Mesendoderm (in vitro differentiated cells): ENCODE measurements at regions not wholly inside any gene's neighbourhood (a gene's known extent, or its start where the extent isn't known, plus 50 kb on each side); places are given as distances from the start of the nearest gene placed in this dataset.

ENCODE experiments used
- DNase-seq: peaks from one replicate; pipeline ENCODE4 v3.0.0; 2013
- H2AK5ac ChIP-seq: 2 replicates; pipeline ENCODE4 v1.6.1; 2013; ENCODE audit warnings: low read length, inconsistent platforms
- H2BK120ac ChIP-seq: 2 replicates; pipeline ENCODE4 v1.6.1; 2013; ENCODE audit warnings: low read depth, mild to moderate bottlenecking, low read length, moderate library complexity, mixed read lengths
- H2BK15ac ChIP-seq: replicated peaks from 2 replicates; pipeline ENCODE4 v1.6.1; 2013; ENCODE audit warnings: low read depth, mild to moderate bottlenecking, moderate library complexity
- H2BK5ac ChIP-seq: 2 replicates; pipeline ENCODE4 v1.6.1; 2013; ENCODE audit warnings: low read length, inconsistent platforms
- H3K18ac ChIP-seq: 2 replicates; pipeline ENCODE4 v1.6.1; 2013; ENCODE audit warnings: mild to moderate bottlenecking, low read length, mixed read lengths
- H3K23ac ChIP-seq: one replicate; pipeline ENCODE4 v1.6.1; 2013; ENCODE audit warnings: low read length
- H3K27ac ChIP-seq: 2 replicates; pipeline ENCODE4 v1.5.1; 2013; ENCODE audit warnings: low read depth, mild to moderate bottlenecking, inconsistent platforms, low read length, moderate library complexity
- H3K27me3 ChIP-seq: 2 replicates; pipeline ENCODE4 v1.6.1; 2013; ENCODE audit warnings: low read length, control low read depth, mild to moderate bottlenecking, inconsistent platforms; ENCODE audit not compliant: insufficient read depth, poor library complexity
- H3K36me3 ChIP-seq: 2 replicates; pipeline ENCODE4 v1.6.1; 2013; ENCODE audit warnings: low read length, inconsistent platforms; ENCODE audit not compliant: control insufficient read depth, insufficient read depth
- H3K4ac ChIP-seq: one replicate; pipeline ENCODE4 v1.6.1; 2013; ENCODE audit warnings: low read depth, mild to moderate bottlenecking, low read length, moderate library complexity
- H3K4me1 ChIP-seq: 2 replicates; pipeline ENCODE4 v1.6.1; 2013; ENCODE audit warnings: low read depth, low read length, inconsistent platforms; ENCODE audit not compliant: control insufficient read depth
- H3K4me2 ChIP-seq: 2 replicates; pipeline ENCODE4 v1.6.1; 2013; ENCODE audit warnings: low read length
- H3K4me3 ChIP-seq: 2 replicates; pipeline ENCODE4 v1.5.1; 2013; ENCODE audit warnings: mild to moderate bottlenecking, low read length
- H3K56ac ChIP-seq: one replicate; pipeline ENCODE4 v1.6.1; 2013; ENCODE audit warnings: low read length
- H3K79me1 ChIP-seq: 2 replicates; pipeline ENCODE4 v1.6.1; 2013; ENCODE audit warnings: low read length, inconsistent platforms
- H3K79me2 ChIP-seq: 2 replicates; pipeline ENCODE4 v1.6.1; 2013; ENCODE audit warnings: mild to moderate bottlenecking, low read length; ENCODE audit not compliant: control insufficient read depth, insufficient read depth
- H3K9ac ChIP-seq: 2 replicates; pipeline ENCODE4 v1.6.1; 2013; ENCODE audit warnings: low read length, inconsistent platforms
- H4K5ac ChIP-seq: one replicate; pipeline ENCODE4 v1.6.1; 2013; ENCODE audit warnings: low read length
- H4K8ac ChIP-seq: one replicate; pipeline ENCODE4 v1.6.1; 2013; ENCODE audit warnings: low read depth, mild to moderate bottlenecking, control low read depth, low read length, moderate library complexity
- WGBS: extraction: QIAGEN DNeasy Blood & Tissue Kit; methylation state at CpG from one replicate; pipeline ENCODE4 v1.1.7; 2013; ENCODE audit warnings: low lambda C conversion rate, missing lambda C conversion rate; ENCODE audit not compliant: insufficient coverage; ENCODE audit errors: extremely low coverage; 5-methylcytosine and 5-hydroxymethylcytosine counted together

DNA sequence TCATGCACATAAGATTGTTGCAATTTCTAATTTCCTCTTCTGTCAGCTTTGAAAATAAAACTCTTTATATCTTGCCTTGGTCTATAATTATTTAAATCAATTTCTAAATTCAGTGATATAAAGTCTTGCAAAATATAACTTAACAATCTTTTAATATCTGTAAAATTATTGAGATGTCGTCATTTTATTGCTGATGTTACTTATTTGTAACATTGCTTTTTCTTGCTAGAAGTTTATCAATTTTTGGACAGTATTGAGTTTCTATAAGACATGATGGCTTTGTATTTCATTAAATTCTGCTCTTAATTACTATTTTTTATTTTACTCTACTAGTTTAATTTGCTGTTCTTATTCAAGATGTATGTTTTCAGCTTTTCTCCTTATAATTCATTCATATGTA is 1036.5 kb downstream of the TMEM182 start:
- Histone ChIP-seq H3K23ac (no peak overlapping the region), H3K4me2 (no peak overlapping the region), H2BK15ac (no peak overlapping the region), H3K4me1 (no peaks in the 10 kb centered on the region), H3K4me3 (no peak overlapping the region), H3K79me2 (no peaks in the 10 kb centered on the region), H2BK5ac (no peak overlapping the region), H3K79me1 (no peaks in the 10 kb centered on the region), H3K4ac (no peak overlapping the region), H2BK120ac (no peak overlapping the region), H3K18ac (no peak overlapping the region), H4K5ac (no peak overlapping the region), H2AK5ac (no peak overlapping the region), H3K56ac (no peak overlapping the region), H3K9ac (no peak overlapping the region), H3K27ac (no peak overlapping the region), H3K27me3 (no peaks in the 10 kb centered on the region), H4K8ac (no peak overlapping the region), H3K36me3 (no peaks in the 10 kb centered on the region)
- no CpG with 5 or more reads among the region's 1 CpG for WGBS
- no peak for DNase-seq

DNA sequence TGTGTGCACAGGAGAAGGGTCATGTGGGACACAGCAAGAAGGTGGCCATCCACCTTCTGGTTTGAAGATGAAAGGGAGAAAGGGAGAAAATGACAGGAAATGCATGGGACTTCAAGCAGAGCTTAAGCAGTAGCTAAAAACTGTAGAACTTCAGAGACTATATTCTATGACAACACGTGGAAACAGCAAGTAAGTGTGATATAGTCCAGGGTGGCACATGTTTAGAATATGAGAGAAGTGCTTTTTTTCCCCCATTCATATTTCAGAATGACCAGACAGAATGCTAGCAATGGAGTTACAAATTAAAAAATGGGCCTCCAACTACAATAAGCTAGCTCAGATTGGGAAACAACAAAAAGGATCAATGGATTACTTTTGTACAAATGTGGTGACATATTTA is 1042.2 kb downstream of the TMEM182 start:
- no peak for DNase-seq
- Histone ChIP-seq H3K9ac (no peak overlapping the region), H2BK15ac (no peak overlapping the region), H3K4me3 (no peak overlapping the region), H4K5ac (no peak overlapping the region), H3K4me2 (no peak overlapping the region), H3K4ac (no peak overlapping the region), H3K23ac (no peak overlapping the region), H3K4me1 (no peaks in the 10 kb centered on the region), H2BK5ac (no peak overlapping the region), H3K79me1 (no peaks in the 10 kb centered on the region), H3K18ac (peak overlapping the region; percentile 68), H3K36me3 (no peaks in the 10 kb centered on the region), H2AK5ac (no peak overlapping the region), H3K27ac (no peak overlapping the region), H2BK120ac (no peak overlapping the region), H3K27me3 (no peaks in the 10 kb centered on the region), H3K56ac (no peak overlapping the region), H3K79me2 (no peaks in the 10 kb centered on the region), H4K8ac (no peak overlapping the region)
- WGBS = no CpG with 5 or more reads among the region's 1 CpG

DNA sequence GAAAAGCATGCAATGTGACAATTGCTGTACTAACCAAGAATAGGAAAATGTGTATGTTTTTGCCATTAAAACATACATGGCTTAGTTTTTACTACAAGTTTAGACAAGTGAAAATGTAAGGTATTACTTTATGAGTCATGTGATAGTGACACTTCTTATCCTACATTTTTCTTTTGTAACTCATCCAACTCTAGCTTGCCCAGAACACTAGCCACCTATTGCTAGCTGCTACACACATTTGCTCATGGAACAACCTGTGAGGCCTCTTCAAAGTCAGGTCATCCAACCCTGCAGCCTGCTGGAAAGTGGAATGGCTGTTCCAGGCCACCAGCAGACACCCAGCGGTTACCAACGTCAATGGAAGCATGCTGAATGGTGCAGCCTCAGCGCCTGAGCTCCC is 1043.9 kb downstream of the TMEM182 start:
- Histone ChIP-seq H2BK120ac (no peak overlapping the region), H3K23ac (no peak overlapping the region), H3K79me1 (no peaks in the 10 kb centered on the region), H3K4me1 (peaks cover 4% of the 10 kb centered on the region), H3K18ac (no peak overlapping the region), H3K4me3 (no peak overlapping the region), H3K4ac (no peak overlapping the region), H2BK15ac (no peak overlapping the region), H4K5ac (no peak overlapping the region), H3K36me3 (no peaks in the 10 kb centered on the region), H3K27ac (no peak overlapping the region), H3K56ac (no peak overlapping the region), H3K79me2 (no peaks in the 10 kb centered on the region), H4K8ac (no peak overlapping the region), H2BK5ac (no peak overlapping the region), H2AK5ac (no peak overlapping the region), H3K27me3 (no peaks in the 10 kb centered on the region), H3K4me2 (no peak overlapping the region), H3K9ac (no peak overlapping the region)
- no CpG with 5 or more reads among the region's 3 CpGs for WGBS
- no peak for DNase-seq

DNA sequence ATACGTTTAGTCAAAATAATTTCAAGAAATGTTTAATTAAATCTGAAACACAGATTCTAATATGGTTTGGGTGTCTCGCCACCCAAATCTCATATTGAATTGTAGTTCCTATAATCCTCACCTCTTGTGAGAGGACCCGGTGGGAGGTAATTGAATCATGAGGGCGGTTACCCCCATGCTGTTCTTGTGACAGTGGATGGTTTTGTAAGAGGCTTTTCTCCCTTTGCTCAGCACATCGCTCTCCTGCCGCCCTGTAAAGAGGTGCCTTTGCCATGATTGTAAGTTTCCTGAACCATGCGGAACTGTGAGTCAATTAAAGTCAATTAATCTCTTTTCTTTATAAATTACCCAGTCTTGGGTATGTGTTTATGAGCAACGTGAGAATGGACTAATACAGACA is 1045.1 kb upstream of the POU3F3 start:
- H3K79me1 ChIP-seq = no peaks in the 10 kb centered on the region
- H3K79me2 ChIP-seq = no peaks in the 10 kb centered on the region
- no peaks in the 10 kb centered on the region for H3K36me3 ChIP-seq
- no peak overlapping the region for H4K8ac ChIP-seq
- no peak overlapping the region for H3K4me3 ChIP-seq
- no peaks in the 10 kb centered on the region for H3K27me3 ChIP-seq
- peaks cover 4% of the 10 kb centered on the region for H3K4me1 ChIP-seq
- no CpG with 5 or more reads among the region's 8 CpGs for WGBS
- no peak overlapping the region for H3K18ac ChIP-seq
- no peak overlapping the region for H2AK5ac ChIP-seq
- no peak overlapping the region for H3K27ac ChIP-seq
- no peak overlapping the region for H3K9ac ChIP-seq
- H3K23ac ChIP-seq = no peak overlapping the region
- no peak overlapping the region for H2BK120ac ChIP-seq
- no peak overlapping the region for H3K4me2 ChIP-seq
- H3K4ac ChIP-seq = no peak overlapping the region
- no peak overlapping the region for H3K56ac ChIP-seq
- H4K5ac ChIP-seq = no peak overlapping the region
- no peak for DNase-seq
- no peak overlapping the region for H2BK5ac ChIP-seq
- no peak overlapping the region for H2BK15ac ChIP-seq

DNA sequence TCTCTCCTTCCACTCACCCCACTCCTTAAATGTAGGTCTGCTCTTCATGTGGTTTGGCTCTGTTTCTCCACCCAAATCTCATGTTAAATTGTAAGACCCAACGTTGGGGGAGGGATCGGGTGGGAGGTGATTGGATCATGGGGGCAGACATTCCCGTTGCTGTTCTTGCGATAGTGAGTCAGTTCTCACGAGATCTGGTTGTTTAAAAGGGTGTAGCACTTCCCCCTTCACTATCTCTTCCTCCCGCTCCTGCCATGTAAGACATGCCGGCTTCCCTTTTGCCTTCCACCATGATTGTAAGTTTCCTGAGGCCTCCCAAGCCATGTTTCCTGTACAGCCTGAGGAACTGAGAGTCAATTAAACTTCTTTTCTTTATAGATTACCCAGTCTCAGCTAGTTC is 1044.5 kb upstream of the POU3F3 start:
- Histone ChIP-seq H3K4me1 (peaks cover 4% of the 10 kb centered on the region), H2BK5ac (no peak overlapping the region)

DNA sequence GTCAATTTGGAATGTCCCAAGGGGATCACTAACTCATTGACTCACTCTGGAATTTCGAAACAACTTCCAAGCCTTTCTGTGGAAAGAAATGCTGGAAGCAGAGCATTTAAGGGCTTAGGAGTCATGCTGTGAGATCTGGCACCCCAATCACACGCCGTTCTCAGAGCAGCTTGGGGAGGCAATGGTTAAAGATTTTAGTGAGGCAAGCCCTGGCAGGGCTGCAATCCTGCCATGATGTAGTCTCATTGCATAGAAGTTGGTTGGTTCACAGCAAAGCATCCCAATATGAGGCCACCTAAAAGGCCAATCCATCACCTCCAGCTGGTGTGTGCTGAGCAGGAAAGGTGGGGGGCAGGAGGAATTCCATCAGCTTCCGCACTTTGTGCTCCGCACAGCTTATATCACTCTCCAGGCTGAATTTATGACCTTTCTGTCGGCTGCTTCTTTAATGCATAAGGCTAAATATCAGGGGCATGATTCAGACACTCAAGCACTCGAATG is 1043.9 kb upstream of the POU3F3 start:
- Histone ChIP-seq H3K79me2 (no peaks in the 10 kb centered on the region), H3K18ac (no peak overlapping the region), H3K4me2 (no peak overlapping the region), H2AK5ac (no peak overlapping the region), H4K5ac (no peak overlapping the region), H3K9ac (no peak overlapping the region), H3K4me3 (no peak overlapping the region), H2BK15ac (no peak overlapping the region), H3K79me1 (no peaks in the 10 kb centered on the region), H4K8ac (no peak overlapping the region), H3K4me1 (peaks cover 4% of the 10 kb centered on the region), H3K36me3 (no peaks in the 10 kb centered on the region), H3K27ac (no peak overlapping the region), H3K4ac (no peak overlapping the region), H3K27me3 (no peaks in the 10 kb centered on the region), H2BK120ac (no peak overlapping the region), H2BK5ac (no peak overlapping the region), H3K23ac (no peak overlapping the region), H3K56ac (no peak overlapping the region)
- peak; percentile 64 for DNase-seq
- no CpG with 5 or more reads among the region's 7 CpGs for WGBS

More for the DNA sequence above, 1044.5 kb upstream of the POU3F3 start:
- no peaks in the 10 kb centered on the region for H3K27me3 ChIP-seq
- H3K9ac ChIP-seq = no peak overlapping the region
- no peak overlapping the region for H3K23ac ChIP-seq
- H2BK120ac ChIP-seq = no peak overlapping the region
- H4K5ac ChIP-seq = no peak overlapping the region
- H3K4me2 ChIP-seq = no peak overlapping the region
- H3K36me3 ChIP-seq = no peaks in the 10 kb centered on the region
- H3K4me3 ChIP-seq = no peak overlapping the region
- DNase-seq = no peak
- no peak overlapping the region for H3K56ac ChIP-seq
- no peak overlapping the region for H2BK15ac ChIP-seq
- no peak overlapping the region for H3K18ac ChIP-seq
- WGBS = no CpG with 5 or more reads among the region's 7 CpGs
- H3K27ac ChIP-seq = no peak overlapping the region
- H3K79me2 ChIP-seq = no peaks in the 10 kb centered on the region
- no peak overlapping the region for H2AK5ac ChIP-seq
- H3K79me1 ChIP-seq = no peaks in the 10 kb centered on the region
- no peak overlapping the region for H3K4ac ChIP-seq
- no peak overlapping the region for H4K8ac ChIP-seq
